Upper lobe of left lung (tissue), 4 donors: ENCODE measurements at regions not wholly inside any gene's neighbourhood (a gene's known extent, or its start where the extent isn't known, plus 50 kb on each side); places are given as distances from the start of the nearest gene placed in this dataset.

ENCODE experiments used
- EP300 ChIP-seq, 4 donors: sonication (generic); formaldehyde crosslinking; IDR thresholded peaks; one replicate each; pipeline ENCODE4 v1.5.1; 2017; ENCODE audit warnings: antibody characterized with exemption in 4 of 4, control low read depth in 2 of 4
- POLR2A ChIP-seq, 4 donors: fragments of 450-650 bp; IDR thresholded peaks; one replicate each; pipeline ENCODE4 v1.5.1; 2016 to 2017; ENCODE audit warnings: antibody characterized with exemption in 4 of 4, mild to moderate bottlenecking in 2 of 4
- POLR2AphosphoS5 ChIP-seq, 2 donors: sonication (generic); formaldehyde crosslinking; IDR thresholded peaks; one replicate each; pipeline ENCODE4 v1.5.1; 2017; ENCODE audit warnings: antibody characterized with exemption in 2 of 2
- TF ChIP-seq, protein P1 (sequence below), 6 experiments: fragments of 450-650 bp in 4 of 6; fragments of 200-600 bp in 2 of 6; sonication (generic) in 2 of 6; IDR thresholded peaks; one replicate each; pipeline ENCODE4 v1.5.1; 2016 to 2019; ENCODE audit warnings: antibody characterized with exemption in 6 of 6

DNA sequence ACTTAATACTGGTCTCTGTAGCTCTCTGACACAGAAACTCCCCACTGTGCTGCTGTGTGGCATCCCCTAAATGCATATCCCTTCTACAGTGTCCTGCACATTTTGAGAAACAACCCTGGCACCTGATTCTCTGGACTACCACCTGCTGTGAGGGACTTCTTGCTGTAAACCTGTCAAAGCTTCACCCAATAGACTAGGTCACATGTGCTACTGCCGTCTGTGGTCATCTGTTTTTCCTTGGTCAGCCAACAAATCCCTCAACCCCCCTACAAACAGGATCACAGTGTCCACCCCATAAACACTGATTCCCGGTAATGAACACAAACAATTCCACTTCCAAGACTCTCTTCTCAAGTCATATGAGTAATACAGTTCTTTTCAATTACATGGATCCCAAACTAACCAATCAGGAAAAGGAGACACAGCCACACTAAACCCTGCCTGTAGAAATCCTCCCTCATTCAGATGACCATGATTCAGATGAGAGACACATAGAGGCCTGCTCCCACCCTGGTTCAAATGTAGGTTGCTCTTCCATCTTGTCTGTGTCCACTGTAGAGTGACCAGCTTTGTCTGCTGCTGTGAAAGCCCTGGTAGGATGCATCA is 1157.4 kb downstream of the RPIA start:
- TF ChIP-seq, protein P1, sequence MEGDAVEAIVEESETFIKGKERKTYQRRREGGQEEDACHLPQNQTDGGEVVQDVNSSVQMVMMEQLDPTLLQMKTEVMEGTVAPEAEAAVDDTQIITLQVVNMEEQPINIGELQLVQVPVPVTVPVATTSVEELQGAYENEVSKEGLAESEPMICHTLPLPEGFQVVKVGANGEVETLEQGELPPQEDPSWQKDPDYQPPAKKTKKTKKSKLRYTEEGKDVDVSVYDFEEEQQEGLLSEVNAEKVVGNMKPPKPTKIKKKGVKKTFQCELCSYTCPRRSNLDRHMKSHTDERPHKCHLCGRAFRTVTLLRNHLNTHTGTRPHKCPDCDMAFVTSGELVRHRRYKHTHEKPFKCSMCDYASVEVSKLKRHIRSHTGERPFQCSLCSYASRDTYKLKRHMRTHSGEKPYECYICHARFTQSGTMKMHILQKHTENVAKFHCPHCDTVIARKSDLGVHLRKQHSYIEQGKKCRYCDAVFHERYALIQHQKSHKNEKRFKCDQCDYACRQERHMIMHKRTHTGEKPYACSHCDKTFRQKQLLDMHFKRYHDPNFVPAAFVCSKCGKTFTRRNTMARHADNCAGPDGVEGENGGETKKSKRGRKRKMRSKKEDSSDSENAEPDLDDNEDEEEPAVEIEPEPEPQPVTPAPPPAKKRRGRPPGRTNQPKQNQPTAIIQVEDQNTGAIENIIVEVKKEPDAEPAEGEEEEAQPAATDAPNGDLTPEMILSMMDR (IDR thresholded peaks at IDR 0.05): no peak
- TF ChIP-seq POLR2AphosphoS5 (IDR thresholded peaks at IDR 0.05): no peak
- TF ChIP-seq POLR2A (IDR thresholded peaks at IDR 0.05): no peak
- no peak for TF ChIP-seq EP300 (IDR thresholded peaks at IDR 0.05)
